ENCODE measurements at regions not wholly inside any gene's neighbourhood (a gene's known extent, or its start where the extent isn't known, plus 50 kb on each side); places are given as distances from the start of the nearest gene placed in this dataset.

DNA sequence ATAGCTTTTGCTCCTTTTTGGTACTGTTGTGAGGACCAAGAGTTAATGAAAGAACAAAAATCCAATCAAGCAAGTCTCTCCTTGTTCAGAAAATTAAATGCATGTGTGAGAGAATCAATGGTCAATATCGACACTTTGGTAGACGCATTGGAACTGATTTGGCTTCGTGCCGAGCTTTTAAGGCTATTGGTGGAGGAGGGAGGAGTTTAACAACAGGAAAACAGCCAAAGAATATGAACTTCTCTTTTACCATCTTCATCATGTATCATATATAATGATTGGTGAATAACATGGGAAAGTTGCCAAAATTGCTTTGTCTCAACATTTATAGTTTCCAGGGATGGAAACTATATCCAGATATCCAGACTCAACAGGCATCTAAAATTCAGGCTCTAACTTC is 266.5 kb upstream of the CITED2 start:
- H4K20me1 ChIP-seq (ENCODE audit: insufficient read depth) = no peaks in the 10 kb centered on the region
- H3K4me2 ChIP-seq (ENCODE audit: low read length) = no peak overlapping the region
- no peaks in the 10 kb centered on the region for H3K79me2 ChIP-seq (replicated peaks; ENCODE audit: insufficient read depth, low read length)
- H3K27ac ChIP-seq (ENCODE audit: low read length) = no peak overlapping the region
- H3K36me3 ChIP-seq (ENCODE audit: insufficient read depth, low read length) = no peaks in the 10 kb centered on the region
- no peak overlapping the region for H3K9ac ChIP-seq (ENCODE audit: low read length)
- no peaks in the 10 kb centered on the region for H3K9me2 ChIP-seq (ENCODE audit: insufficient read depth, low read length)
- no peaks in the 10 kb centered on the region for H3F3A ChIP-seq (ENCODE audit: insufficient read depth, low read length, poor library complexity, severe bottlenecking)
- no peak overlapping the region for H3K4me3 ChIP-seq (ENCODE audit: low read length)
- no peak overlapping the region for H2AFZ ChIP-seq (ENCODE audit: low read depth, low read length)
- TF ChIP-seq TAF1 (IDR thresholded peaks at IDR 0.05; ENCODE audit: low read depth) = no peak
- no peak for TF ChIP-seq MXI1 (conservative IDR thresholded peaks at IDR 0.05; ENCODE audit: poor library complexity, severe bottlenecking)
- no peaks in the 10 kb centered on the region for H3K27me3 ChIP-seq (ENCODE audit: insufficient read depth, low read depth, low read length)
- no peaks in the 10 kb centered on the region for H3K9me3 ChIP-seq (ENCODE audit: low read length)

DNA sequence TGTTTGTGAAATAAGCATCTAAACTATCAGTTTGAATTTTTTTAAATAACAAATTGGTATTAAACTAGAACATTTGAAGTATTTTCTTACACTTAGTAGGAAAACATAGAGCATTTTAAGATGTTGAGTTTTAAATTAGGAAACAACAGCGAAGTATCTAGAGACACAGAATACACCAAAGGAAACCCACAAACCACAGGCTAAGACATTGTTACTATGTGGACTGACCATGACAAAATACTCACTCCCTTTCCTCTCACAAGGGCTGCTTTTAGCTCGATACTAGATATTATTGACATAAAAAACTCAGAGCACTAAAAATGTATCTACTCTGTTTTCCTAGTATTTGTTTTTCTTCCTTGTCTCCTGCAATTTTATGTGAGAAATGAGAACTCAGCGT is 266.0 kb upstream of the CITED2 start:
- H3K4me2 ChIP-seq (ENCODE audit: low read length) = no peak overlapping the region
- H4K20me1 ChIP-seq (ENCODE audit: insufficient read depth) = no peaks in the 10 kb centered on the region
- no peak overlapping the region for H3K4me3 ChIP-seq (ENCODE audit: low read length)
- H3K27ac ChIP-seq (ENCODE audit: low read length) = no peak overlapping the region
- H3K79me2 ChIP-seq (replicated peaks; ENCODE audit: insufficient read depth, low read length) = no peaks in the 10 kb centered on the region
- H3K27me3 ChIP-seq (ENCODE audit: insufficient read depth, low read depth, low read length) = no peaks in the 10 kb centered on the region
- H2AFZ ChIP-seq (ENCODE audit: low read depth, low read length) = no peak overlapping the region
- TF ChIP-seq, protein P1, sequence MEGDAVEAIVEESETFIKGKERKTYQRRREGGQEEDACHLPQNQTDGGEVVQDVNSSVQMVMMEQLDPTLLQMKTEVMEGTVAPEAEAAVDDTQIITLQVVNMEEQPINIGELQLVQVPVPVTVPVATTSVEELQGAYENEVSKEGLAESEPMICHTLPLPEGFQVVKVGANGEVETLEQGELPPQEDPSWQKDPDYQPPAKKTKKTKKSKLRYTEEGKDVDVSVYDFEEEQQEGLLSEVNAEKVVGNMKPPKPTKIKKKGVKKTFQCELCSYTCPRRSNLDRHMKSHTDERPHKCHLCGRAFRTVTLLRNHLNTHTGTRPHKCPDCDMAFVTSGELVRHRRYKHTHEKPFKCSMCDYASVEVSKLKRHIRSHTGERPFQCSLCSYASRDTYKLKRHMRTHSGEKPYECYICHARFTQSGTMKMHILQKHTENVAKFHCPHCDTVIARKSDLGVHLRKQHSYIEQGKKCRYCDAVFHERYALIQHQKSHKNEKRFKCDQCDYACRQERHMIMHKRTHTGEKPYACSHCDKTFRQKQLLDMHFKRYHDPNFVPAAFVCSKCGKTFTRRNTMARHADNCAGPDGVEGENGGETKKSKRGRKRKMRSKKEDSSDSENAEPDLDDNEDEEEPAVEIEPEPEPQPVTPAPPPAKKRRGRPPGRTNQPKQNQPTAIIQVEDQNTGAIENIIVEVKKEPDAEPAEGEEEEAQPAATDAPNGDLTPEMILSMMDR (IDR thresholded peaks at IDR 0.05; ENCODE audit: poor library complexity, severe bottlenecking) = no peak
- TF ChIP-seq, protein P2, sequence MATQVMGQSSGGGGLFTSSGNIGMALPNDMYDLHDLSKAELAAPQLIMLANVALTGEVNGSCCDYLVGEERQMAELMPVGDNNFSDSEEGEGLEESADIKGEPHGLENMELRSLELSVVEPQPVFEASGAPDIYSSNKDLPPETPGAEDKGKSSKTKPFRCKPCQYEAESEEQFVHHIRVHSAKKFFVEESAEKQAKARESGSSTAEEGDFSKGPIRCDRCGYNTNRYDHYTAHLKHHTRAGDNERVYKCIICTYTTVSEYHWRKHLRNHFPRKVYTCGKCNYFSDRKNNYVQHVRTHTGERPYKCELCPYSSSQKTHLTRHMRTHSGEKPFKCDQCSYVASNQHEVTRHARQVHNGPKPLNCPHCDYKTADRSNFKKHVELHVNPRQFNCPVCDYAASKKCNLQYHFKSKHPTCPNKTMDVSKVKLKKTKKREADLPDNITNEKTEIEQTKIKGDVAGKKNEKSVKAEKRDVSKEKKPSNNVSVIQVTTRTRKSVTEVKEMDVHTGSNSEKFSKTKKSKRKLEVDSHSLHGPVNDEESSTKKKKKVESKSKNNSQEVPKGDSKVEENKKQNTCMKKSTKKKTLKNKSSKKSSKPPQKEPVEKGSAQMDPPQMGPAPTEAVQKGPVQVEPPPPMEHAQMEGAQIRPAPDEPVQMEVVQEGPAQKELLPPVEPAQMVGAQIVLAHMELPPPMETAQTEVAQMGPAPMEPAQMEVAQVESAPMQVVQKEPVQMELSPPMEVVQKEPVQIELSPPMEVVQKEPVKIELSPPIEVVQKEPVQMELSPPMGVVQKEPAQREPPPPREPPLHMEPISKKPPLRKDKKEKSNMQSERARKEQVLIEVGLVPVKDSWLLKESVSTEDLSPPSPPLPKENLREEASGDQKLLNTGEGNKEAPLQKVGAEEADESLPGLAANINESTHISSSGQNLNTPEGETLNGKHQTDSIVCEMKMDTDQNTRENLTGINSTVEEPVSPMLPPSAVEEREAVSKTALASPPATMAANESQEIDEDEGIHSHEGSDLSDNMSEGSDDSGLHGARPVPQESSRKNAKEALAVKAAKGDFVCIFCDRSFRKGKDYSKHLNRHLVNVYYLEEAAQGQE (IDR thresholded peaks at IDR 0.05; ENCODE audit: borderline replicate concordance) = no peak
- no peak for TF ChIP-seq TAF1 (IDR thresholded peaks at IDR 0.05; ENCODE audit: low read depth)
- TF ChIP-seq RAD21 (conservative IDR thresholded peaks at IDR 0.05) = no peak
- TF ChIP-seq EP300 (conservative IDR thresholded peaks at IDR 0.05; ENCODE audit: poor library complexity, severe bottlenecking) = no peak
- no peak for TF ChIP-seq SMC3 (conservative IDR thresholded peaks at IDR 0.05; ENCODE audit: poor library complexity)
- TF ChIP-seq MXI1 (conservative IDR thresholded peaks at IDR 0.05; ENCODE audit: poor library complexity, severe bottlenecking) = no peak
- no peak for TF ChIP-seq EZH2 (IDR thresholded peaks at IDR 0.05; ENCODE audit: borderline replicate concordance, insufficient read depth, low read length, poor library complexity, severe bottlenecking)
- TF ChIP-seq POLR2AphosphoS5 (IDR thresholded peaks at IDR 0.05) = no peak
- no peaks in the 10 kb centered on the region for H3F3A ChIP-seq (ENCODE audit: insufficient read depth, low read length, poor library complexity, severe bottlenecking)
- no peaks in the 10 kb centered on the region for H3K36me3 ChIP-seq (ENCODE audit: insufficient read depth, low read length)
- no peaks in the 10 kb centered on the region for H3K9me3 ChIP-seq (ENCODE audit: low read length)
- no peaks in the 10 kb centered on the region for H3K9me2 ChIP-seq (ENCODE audit: insufficient read depth, low read length)
- no peak overlapping the region for H3K9ac ChIP-seq (ENCODE audit: low read length)

DNA sequence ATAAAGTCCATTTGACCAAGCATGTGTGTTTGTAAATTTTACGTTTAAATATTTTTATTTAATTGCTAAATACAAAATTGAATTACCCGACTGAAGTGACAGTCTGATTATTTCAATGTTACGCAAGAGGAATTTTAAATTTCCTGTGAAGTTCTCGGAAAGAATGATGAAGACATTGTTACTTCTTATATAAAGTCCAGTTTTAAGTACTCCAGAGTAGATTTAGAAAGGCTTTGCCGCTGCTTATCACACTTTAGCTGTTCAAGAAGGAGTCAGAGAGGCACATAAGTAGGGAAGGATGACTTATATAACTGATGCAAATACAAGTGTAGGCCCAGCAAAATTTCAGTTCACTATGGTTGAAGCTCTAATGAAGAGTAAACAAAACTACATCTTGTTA is 265.1 kb upstream of the CITED2 start:
- Histone ChIP-seq H3K27me3 (ENCODE audit: insufficient read depth, low read depth, low read length) (no peaks in the 10 kb centered on the region), H2AFZ (ENCODE audit: low read depth, low read length) (no peak overlapping the region), H3K36me3 (ENCODE audit: insufficient read depth, low read length) (no peaks in the 10 kb centered on the region), H3K27ac (ENCODE audit: low read length) (no peak overlapping the region), H3F3A (ENCODE audit: insufficient read depth, low read length, poor library complexity, severe bottlenecking) (no peaks in the 10 kb centered on the region), H3K9ac (ENCODE audit: low read length) (no peak overlapping the region), H3K79me2 (replicated peaks; ENCODE audit: insufficient read depth, low read length) (no peaks in the 10 kb centered on the region), H4K20me1 (ENCODE audit: insufficient read depth) (no peaks in the 10 kb centered on the region), H3K9me3 (ENCODE audit: low read length) (no peaks in the 10 kb centered on the region), H3K4me2 (ENCODE audit: low read length) (no peak overlapping the region), H3K9me2 (ENCODE audit: insufficient read depth, low read length) (no peaks in the 10 kb centered on the region), H3K4me3 (ENCODE audit: low read length) (no peak overlapping the region)
- TF ChIP-seq, protein P2 (IDR thresholded peaks at IDR 0.05; ENCODE audit: borderline replicate concordance) = no peak
- TF ChIP-seq EP300 (conservative IDR thresholded peaks at IDR 0.05; ENCODE audit: poor library complexity, severe bottlenecking) (no peak), RAD21 (conservative IDR thresholded peaks at IDR 0.05) (no peak), MXI1 (conservative IDR thresholded peaks at IDR 0.05; ENCODE audit: poor library complexity, severe bottlenecking) (no peak), POLR2AphosphoS5 (IDR thresholded peaks at IDR 0.05) (no peak), SMC3 (conservative IDR thresholded peaks at IDR 0.05; ENCODE audit: poor library complexity) (no peak), TAF1 (IDR thresholded peaks at IDR 0.05; ENCODE audit: low read depth) (no peak), EZH2 (IDR thresholded peaks at IDR 0.05; ENCODE audit: borderline replicate concordance, insufficient read depth, low read length, poor library complexity, severe bottlenecking) (no peak)
- TF ChIP-seq, protein P1 (IDR thresholded peaks at IDR 0.05; ENCODE audit: poor library complexity, severe bottlenecking) = no peak

All from neural cell (in vitro differentiated cells).